Stimulated activated effector memory CD8-positive, alpha-beta T cell treated with anti-CD3 and anti-CD28 coated beads, Interleukin-12 subunit alpha, Interleukin-12 subunit beta, amount 100 ng/mL, for 72 hours (primary cell): ENCODE measurements at regions not wholly inside any gene's neighbourhood (a gene's known extent, or its start where the extent isn't known, plus 50 kb on each side); places are given as distances from the start of the nearest gene placed in this dataset.

Experiments used
- ATAC-seq: fragments of 150-1000 bp; cut with Tn5 transposase; 2 replicates; pipeline ENCODE4 v1.10.0; 2021
- DNase-seq, 2 donors: peaks; one replicate each; pipeline ENCODE4 v3.0.0; 2021 to 2022; ENCODE audit warnings: low spot score in 2 of 2
- H3K27ac Mint-ChIP-seq: one replicate; pipeline ENCODE4 v1.8.0; 2022; ENCODE audit warnings: mild to moderate bottlenecking, mixed read lengths
- H3K36me3 Mint-ChIP-seq: one replicate; pipeline ENCODE4 v1.8.0; 2022; ENCODE audit warnings: mild to moderate bottlenecking, mixed read lengths
- H3K4me1 Mint-ChIP-seq: one replicate; pipeline ENCODE4 v1.8.0; 2022; ENCODE audit warnings: mixed read lengths
- H3K4me3 Mint-ChIP-seq: one replicate; pipeline ENCODE4 v1.8.0; 2022; ENCODE audit warnings: mild to moderate bottlenecking, mixed read lengths
- H3K9me3 Mint-ChIP-seq: one replicate; pipeline ENCODE4 v1.8.0; 2022; ENCODE audit warnings: mixed read lengths

GRCh38 chr19:30712431-30713337 lies 340.5 kb downstream of the ZNF536 start:
- no peak overlapping the region for H3K27ac Mint-ChIP-seq
- DNase-seq: no peak
- no peak for ATAC-seq
- H3K36me3 Mint-ChIP-seq: no peaks in the 10 kb centered on the region
- H3K9me3 Mint-ChIP-seq: no peaks in the 10 kb centered on the region
- no peak overlapping the region for H3K4me3 Mint-ChIP-seq
- H3K4me1 Mint-ChIP-seq: no peaks in the 10 kb centered on the region

- DNase-seq: no peak
- ATAC-seq: no peak
- H3K9me3 Mint-ChIP-seq: no peaks in the 10 kb centered on the region
- no peak overlapping the region for H3K27ac Mint-ChIP-seq
- no peaks in the 10 kb centered on the region for H3K4me1 Mint-ChIP-seq
- H3K4me3 Mint-ChIP-seq: no peak overlapping the region
- H3K36me3 Mint-ChIP-seq: no peaks in the 10 kb centered on the region
Observed at GRCh38 chr19:30711826-30712225, 339.6 kb downstream of the ZNF536 start.

- no peaks in the 10 kb centered on the region for H3K9me3 Mint-ChIP-seq
- no peak for DNase-seq
- no peak overlapping the region for H3K27ac Mint-ChIP-seq
- no peak for ATAC-seq
- H3K36me3 Mint-ChIP-seq: no peaks in the 10 kb centered on the region
- H3K4me3 Mint-ChIP-seq: no peak overlapping the region
- H3K4me1 Mint-ChIP-seq: no peaks in the 10 kb centered on the region
Observed at GRCh38 chr19:30711296-30711695, 339.1 kb downstream of the ZNF536 start.

DNA sequence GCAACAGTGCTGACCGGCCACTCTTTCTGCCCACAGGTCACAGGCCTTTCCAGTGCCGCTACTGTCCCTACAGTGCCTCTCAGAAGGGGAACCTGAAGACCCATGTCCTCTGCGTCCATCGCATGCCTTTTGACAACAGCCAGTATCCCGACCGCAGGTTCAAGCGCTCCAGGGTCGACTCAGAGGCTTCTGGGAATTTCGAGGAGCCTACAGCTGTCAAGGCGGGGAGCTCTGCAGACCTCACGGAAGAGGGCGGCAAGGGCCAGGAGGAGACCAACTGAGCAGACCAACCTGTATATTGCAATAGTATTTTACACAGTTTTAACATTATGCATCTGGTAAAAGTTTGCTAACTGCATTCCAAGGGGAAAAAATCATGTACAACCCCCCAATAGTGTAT lies 338.5 kb downstream of the ZNF536 start:
- no peaks in the 10 kb centered on the region for H3K4me1 Mint-ChIP-seq
- no peak overlapping the region for H3K27ac Mint-ChIP-seq
- no peaks in the 10 kb centered on the region for H3K9me3 Mint-ChIP-seq
- H3K4me3 Mint-ChIP-seq: no peak overlapping the region
- H3K36me3 Mint-ChIP-seq: no peaks in the 10 kb centered on the region
- DNase-seq: no peak
- ATAC-seq: no peak

- no peak overlapping the region for H3K27ac Mint-ChIP-seq
- no peaks in the 10 kb centered on the region for H3K36me3 Mint-ChIP-seq
- no peaks in the 10 kb centered on the region for H3K4me1 Mint-ChIP-seq
- DNase-seq: no peak
- H3K9me3 Mint-ChIP-seq: no peaks in the 10 kb centered on the region
- no peak overlapping the region for H3K4me3 Mint-ChIP-seq
- ATAC-seq: no peak
Observed at GRCh38 chr19:30708416-30709178, 336.4 kb downstream of the ZNF536 start.

GRCh38 chr19:30704771-30705330 lies 332.7 kb downstream of the ZNF536 start:
- no peak for ATAC-seq
- no peaks in the 10 kb centered on the region for H3K36me3 Mint-ChIP-seq

GRCh38 chr19:30703645-30704044 lies 331.5 kb downstream of the ZNF536 start:
- Mint-ChIP-seq H3K4me1 (no peaks in the 10 kb centered on the region), H3K36me3 (no peaks in the 10 kb centered on the region), H3K4me3 (no peak overlapping the region), H3K27ac (no peak overlapping the region), H3K9me3 (no peaks in the 10 kb centered on the region)
- DNase-seq (no peak), ATAC-seq (no peak)

More at GRCh38 chr19:30704771-30705330, 332.7 kb downstream of the ZNF536 start:
- DNase-seq: no peak
- H3K4me1 Mint-ChIP-seq: no peaks in the 10 kb centered on the region
- H3K4me3 Mint-ChIP-seq: no peak overlapping the region
- H3K27ac Mint-ChIP-seq: no peak overlapping the region
- no peaks in the 10 kb centered on the region for H3K9me3 Mint-ChIP-seq

- Mint-ChIP-seq H3K36me3 (no peaks in the 10 kb centered on the region), H3K9me3 (no peaks in the 10 kb centered on the region), H3K4me3 (no peak overlapping the region), H3K4me1 (no peaks in the 10 kb centered on the region), H3K27ac (no peak overlapping the region)
- ATAC-seq: no peak
- DNase-seq: no peak
Observed at GRCh38 chr19:30701178-30701577, 329.0 kb downstream of the ZNF536 start.

DNA sequence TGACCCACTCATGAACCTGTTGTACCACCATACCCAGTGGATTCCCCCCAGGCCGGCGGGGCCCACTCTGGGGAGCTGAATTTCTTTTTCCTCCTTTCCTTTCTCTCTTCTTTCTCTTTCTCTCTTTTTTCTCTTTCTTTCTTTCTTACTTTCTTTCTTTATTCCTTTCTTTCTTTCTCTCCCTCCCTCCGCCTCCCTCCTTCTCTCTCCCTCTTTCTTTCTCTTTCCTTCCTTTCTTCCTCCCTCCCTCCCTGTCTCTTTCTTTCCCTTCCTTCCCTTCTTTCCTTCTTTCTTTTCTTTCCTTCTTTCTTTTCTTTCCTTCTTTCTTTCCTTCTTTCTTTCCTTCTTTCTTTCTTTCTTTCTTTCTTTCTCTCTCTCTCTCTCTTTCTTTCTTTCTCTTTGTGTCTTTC lies 327.7 kb downstream of the ZNF536 start:
- no peak overlapping the region for H3K27ac Mint-ChIP-seq
- DNase-seq: no peak

DNA sequence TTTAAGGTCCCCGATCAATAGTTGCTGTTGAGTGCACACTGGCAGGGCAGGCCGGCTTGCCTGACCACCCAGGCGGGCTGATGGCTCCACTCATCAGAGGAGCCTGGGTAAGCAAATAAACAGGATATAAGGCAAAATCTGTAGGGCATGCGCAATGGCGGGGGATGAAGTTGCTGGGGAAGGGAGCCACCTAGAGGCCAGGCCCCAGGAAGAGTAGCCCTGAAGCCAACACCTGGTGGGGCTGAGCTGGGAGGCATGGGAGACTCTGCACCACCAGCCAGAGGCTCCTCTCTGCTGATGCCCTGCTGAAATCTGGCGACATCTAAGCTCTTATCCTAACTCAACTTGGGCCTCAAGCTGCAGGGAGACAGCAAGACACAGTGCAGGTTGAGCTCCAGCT lies 324.3 kb downstream of the ZNF536 start:
- Mint-ChIP-seq H3K36me3 (no peaks in the 10 kb centered on the region), H3K4me1 (peaks cover 5% of the 10 kb centered on the region)
- ATAC-seq: peak; percentile 43

More for the DNA sequence above, 327.7 kb downstream of the ZNF536 start:
- Mint-ChIP-seq H3K4me1 (peaks cover under 1% of the 10 kb centered on the region), H3K4me3 (no peak overlapping the region), H3K9me3 (no peaks in the 10 kb centered on the region), H3K36me3 (no peaks in the 10 kb centered on the region)
- no peak for ATAC-seq

DNA sequence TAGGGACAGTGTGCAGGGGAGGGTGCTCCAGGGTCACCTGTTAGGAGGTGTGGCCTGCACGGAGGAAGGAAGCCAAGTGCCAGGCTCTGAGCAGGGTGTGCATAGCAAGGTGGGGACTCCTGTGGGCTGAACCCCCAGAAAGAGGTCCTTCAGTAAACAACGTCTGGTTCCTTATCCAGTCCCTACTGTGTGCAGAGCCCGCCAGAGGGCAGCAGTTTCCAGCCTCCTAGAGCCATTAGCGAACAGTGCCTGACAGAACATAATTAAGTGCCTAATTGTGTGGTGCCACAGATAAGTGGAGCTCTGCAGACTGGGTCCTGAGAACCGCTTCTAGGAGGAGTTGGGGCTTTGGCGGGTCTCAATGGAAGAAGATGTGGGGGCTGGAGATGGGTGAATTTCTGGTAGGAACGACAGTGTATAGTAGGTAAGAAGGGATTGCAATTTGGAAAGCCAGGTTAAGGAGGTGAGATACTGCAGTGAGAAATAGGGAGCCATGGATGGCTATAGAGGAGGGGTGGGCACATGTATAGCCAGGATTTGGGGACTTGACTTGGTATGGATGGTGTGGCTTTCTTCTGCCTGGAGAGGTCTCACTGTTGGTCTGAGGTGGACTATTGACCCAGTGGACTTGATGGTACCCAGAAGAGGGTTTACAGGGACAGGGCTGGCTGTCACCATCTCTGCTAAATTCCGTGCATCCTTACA lies 323.1 kb downstream of the ZNF536 start:
- Mint-ChIP-seq H3K27ac (no peak overlapping the region), H3K4me1 (peaks cover 5% of the 10 kb centered on the region), H3K36me3 (no peaks in the 10 kb centered on the region), H3K9me3 (no peaks in the 10 kb centered on the region), H3K4me3 (no peak overlapping the region)
- ATAC-seq (peak; percentile 11), DNase-seq (no peak)

More for the DNA sequence above, 324.3 kb downstream of the ZNF536 start:
- no peak overlapping the region for H3K4me3 Mint-ChIP-seq
- no peak for DNase-seq
- H3K27ac Mint-ChIP-seq: no peak overlapping the region
- no peaks in the 10 kb centered on the region for H3K9me3 Mint-ChIP-seq

DNA sequence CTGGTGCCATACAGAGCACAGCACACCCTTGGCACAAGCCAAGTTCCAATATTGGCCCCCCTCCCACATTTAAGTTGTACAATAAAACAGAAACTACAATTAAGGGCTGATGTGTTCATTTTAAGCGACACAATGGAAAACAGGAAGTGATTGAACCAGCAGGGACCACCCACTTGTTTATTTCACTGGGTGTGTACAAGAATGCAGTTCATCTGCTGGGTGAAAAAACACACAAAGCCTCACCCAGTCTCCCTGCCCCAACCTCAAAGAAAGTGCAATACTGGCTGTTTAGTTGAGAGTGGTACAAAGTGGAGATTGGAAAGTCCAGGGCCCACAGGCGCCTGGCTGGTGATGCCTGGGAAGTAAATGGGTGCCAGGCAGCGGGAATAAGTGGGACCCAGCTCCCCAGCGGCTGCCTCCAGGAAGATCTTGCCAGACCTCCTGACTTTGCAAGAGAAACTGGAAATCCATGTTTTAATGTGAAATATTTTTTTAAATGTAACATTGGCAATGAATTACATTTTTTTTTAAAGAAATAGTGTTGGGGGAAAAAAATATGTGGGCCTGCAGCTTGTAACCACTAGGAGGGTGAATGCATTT lies 322.1 kb downstream of the ZNF536 start:
- ATAC-seq (no peak), DNase-seq (no peak)
- Mint-ChIP-seq H3K4me3 (no peak overlapping the region), H3K9me3 (no peaks in the 10 kb centered on the region), H3K27ac (no peak overlapping the region), H3K36me3 (no peaks in the 10 kb centered on the region), H3K4me1 (peaks cover 5% of the 10 kb centered on the region)

DNA sequence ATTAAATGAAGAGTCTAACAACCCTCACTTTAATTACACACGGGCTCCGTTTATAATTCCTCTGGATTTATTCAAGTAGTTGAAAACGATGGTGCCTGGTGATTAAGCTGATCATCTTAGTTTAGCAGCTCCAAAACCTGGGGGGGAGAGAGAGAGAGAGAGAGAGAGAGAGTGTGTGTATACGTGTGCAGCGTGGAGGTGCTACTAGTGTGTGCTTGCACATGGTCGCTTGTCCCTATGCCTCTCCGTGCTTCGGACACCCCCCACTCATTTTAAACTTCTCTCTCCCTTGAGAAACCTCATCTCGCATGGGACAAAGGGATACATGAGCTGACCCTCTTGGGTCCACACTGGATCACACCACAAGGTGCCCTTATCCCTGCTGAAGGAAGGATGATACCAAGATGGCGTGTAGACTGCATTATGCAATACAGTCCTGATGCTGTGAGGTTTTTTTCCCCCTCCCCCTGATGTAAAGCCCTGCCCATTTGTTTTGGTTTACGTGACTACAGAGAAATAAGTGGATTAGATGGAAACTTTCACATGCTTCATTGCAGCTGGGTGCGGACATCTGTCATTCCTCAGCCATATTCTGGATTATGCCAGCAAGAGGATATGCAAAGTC lies 320.8 kb downstream of the ZNF536 start:
- ATAC-seq (no peak), DNase-seq (no peak)
- Mint-ChIP-seq H3K9me3 (no peaks in the 10 kb centered on the region), H3K4me3 (no peak overlapping the region), H3K4me1 (peaks cover 5% of the 10 kb centered on the region), H3K27ac (no peak overlapping the region), H3K36me3 (no peaks in the 10 kb centered on the region)

DNA sequence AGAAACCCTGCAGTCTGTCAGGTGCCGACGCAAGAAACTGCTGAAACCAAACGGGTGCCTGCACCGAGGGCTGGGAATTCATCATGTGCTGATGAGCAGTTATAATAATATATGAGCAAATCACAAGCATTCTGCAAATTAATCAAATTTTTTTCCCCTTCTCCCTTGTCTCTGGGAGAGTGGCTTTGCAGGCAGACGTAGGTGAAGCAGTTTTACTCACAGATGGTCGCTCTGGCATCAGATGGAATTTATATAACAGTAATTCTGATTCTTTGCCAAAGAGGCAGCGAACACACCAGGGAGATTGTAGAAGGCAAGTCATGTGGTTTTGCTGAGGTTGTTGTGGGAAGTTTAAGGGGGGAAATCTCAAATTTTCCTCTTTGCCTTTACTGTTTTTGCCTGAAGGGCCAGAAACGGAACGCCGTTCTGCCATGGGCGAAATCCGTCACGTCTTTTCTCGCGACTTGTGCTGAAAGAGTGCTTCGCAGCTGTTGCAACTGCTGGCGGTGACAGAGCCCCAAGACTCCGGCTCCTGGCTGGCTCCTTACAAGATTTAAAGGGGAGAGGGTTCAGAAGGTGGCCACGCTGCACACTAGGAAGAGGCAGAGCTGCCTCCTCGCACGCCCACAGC lies 320.1 kb downstream of the ZNF536 start:
- no peaks in the 10 kb centered on the region for H3K9me3 Mint-ChIP-seq
- peaks cover 5% of the 10 kb centered on the region for H3K4me1 Mint-ChIP-seq
- no peak overlapping the region for H3K27ac Mint-ChIP-seq
- ATAC-seq (no peak), DNase-seq (no peak)
- no peaks in the 10 kb centered on the region for H3K36me3 Mint-ChIP-seq
- no peak overlapping the region for H3K4me3 Mint-ChIP-seq
